Cardiac muscle cell (in vitro differentiated cells and primary cell): ENCODE measurements at regions not wholly inside any gene's neighbourhood (a gene's known extent, or its start where the extent isn't known, plus 50 kb on each side); places are given as distances from the start of the nearest gene placed in this dataset.

Experiments
- DNase-seq, 2 donors: peaks; one replicate each; pipeline versions ENCODE4 v3.0.0 to v3.0.0-alpha.2; 2010 to 2017; ENCODE audit warnings: low read depth in 1 of 2, low spot score in 1 of 2
- H3K27ac ChIP-seq: fragments of 200-600 bp; sonication (generic); 2 replicates; pipeline ENCODE4 v1.5.1; 2016
- H3K27me3 ChIP-seq: fragments of 200-600 bp; sonication (generic); 2 replicates; pipeline ENCODE4 v1.6.0; 2016; ENCODE audit warnings: control low read depth
- H3K36me3 ChIP-seq: fragments of 200-600 bp; sonication (generic); 2 replicates; pipeline ENCODE4 v1.5.1; 2016; ENCODE audit warnings: control low read depth
- H3K4me1 ChIP-seq: fragments of 200-600 bp; sonication (generic); 2 replicates; pipeline ENCODE4 v1.8.1; 2017; ENCODE audit warnings: low read depth, mild to moderate bottlenecking, mixed run types
- H3K4me3 ChIP-seq: fragments of 200-600 bp; sonication (generic); 2 replicates; pipeline ENCODE4 v1.5.1; 2016; ENCODE audit warnings: mild to moderate bottlenecking
- H3K9me3 ChIP-seq: fragments of 200-600 bp; sonication (generic); 2 replicates; pipeline ENCODE4 v1.5.1; 2017; ENCODE audit warnings: low read depth, mild to moderate bottlenecking, control low read depth
- CTCF ChIP-seq: IDR thresholded peaks from 2 replicates; pipeline ENCODE4 v1.5.1; 2012; ENCODE audit warnings: low read depth, mild to moderate bottlenecking, low read length

- H3K36me3 ChIP-seq, result no peaks in the 10 kb centered on the region
- peaks cover 3% of the 10 kb centered on the region for H3K4me1 ChIP-seq
- H3K27me3 ChIP-seq, result peaks cover 93% of the 10 kb centered on the region
- H3K27ac ChIP-seq, result no peak within 1 kb of the TSS
- TF ChIP-seq CTCF, result no peak
- no peaks in the 10 kb centered on the region for H3K9me3 ChIP-seq
- DNase-seq, result peak in 1 of 2 donors; percentile 59
- peak within 1 kb of the TSS; percentile 39 for H3K4me3 ChIP-seq
Observed at GRCh38 chr9:29213417-29214153, 1640.3 kb upstream of the C9orf72 start, which contains the start of gene LINGO2. Gene LINGO2, minus strand, starts transcription at chr9:29213601.

DNA sequence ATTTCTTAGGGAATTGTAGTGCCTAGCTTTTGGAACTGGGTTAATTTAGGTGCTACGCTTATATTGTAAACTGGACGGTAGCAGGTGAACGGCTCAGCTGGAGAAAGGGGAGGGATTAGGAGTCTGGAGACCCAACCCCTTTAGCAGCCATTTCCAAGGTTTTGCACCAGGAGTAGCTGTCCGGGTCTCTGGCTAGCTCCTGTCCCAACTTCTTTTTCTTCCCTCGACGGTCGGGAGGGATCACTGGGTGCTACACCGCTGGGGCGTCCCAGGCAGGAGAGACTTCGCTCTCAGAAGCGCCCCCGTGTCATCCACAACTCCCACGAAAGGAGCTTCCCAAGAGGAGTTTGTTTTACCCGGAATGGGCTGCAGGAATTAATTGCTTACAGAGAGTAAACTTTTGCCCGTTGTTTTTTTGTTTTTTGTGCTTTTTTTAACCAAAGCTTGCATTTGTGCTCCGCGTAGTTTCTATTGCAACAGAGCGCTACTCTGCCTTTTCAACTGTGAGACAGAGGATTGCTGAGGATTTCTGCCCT lies 1640.9 kb upstream of the C9orf72 start:
- Histone ChIP-seq H3K4me1 (peaks cover 3% of the 10 kb centered on the region), H3K9me3 (no peaks in the 10 kb centered on the region), H3K27me3 (peaks cover 87% of the 10 kb centered on the region), H3K36me3 (no peaks in the 10 kb centered on the region), H3K4me3 (peak overlapping the region; percentile 39), H3K27ac (no peak overlapping the region)
- peak; percentile 1 to 76 for DNase-seq
- TF ChIP-seq CTCF, result no peak

- DNase-seq, result peak in 1 of 2 donors; percentile 18
- no peak for TF ChIP-seq CTCF
- H3K4me3 ChIP-seq, result peak overlapping the region; percentile 39
- H3K4me1 ChIP-seq, result peaks cover 3% of the 10 kb centered on the region
- H3K27me3 ChIP-seq, result peaks cover 81% of the 10 kb centered on the region
- H3K27ac ChIP-seq, result no peak overlapping the region
- no peaks in the 10 kb centered on the region for H3K9me3 ChIP-seq
- no peaks in the 10 kb centered on the region for H3K36me3 ChIP-seq
Observed at GRCh38 chr9:29214690-29215253, 1641.5 kb upstream of the C9orf72 start.

- Histone ChIP-seq H3K27me3 (peaks cover 65% of the 10 kb centered on the region), H3K36me3 (no peaks in the 10 kb centered on the region), H3K4me3 (no peak overlapping the region), H3K27ac (no peak overlapping the region), H3K9me3 (no peaks in the 10 kb centered on the region), H3K4me1 (no peaks in the 10 kb centered on the region)
- no peak for TF ChIP-seq CTCF
- no peak for DNase-seq
Observed at GRCh38 chr9:29217966-29218365, 1644.7 kb upstream of the C9orf72 start.

- H3K36me3 ChIP-seq, result no peaks in the 10 kb centered on the region
- TF ChIP-seq CTCF, result no peak
- no peak overlapping the region for H3K27ac ChIP-seq
- H3K9me3 ChIP-seq, result no peaks in the 10 kb centered on the region
- DNase-seq, result no peak
- peaks cover 43% of the 10 kb centered on the region for H3K27me3 ChIP-seq
- no peak overlapping the region for H3K4me3 ChIP-seq
- H3K4me1 ChIP-seq, result no peaks in the 10 kb centered on the region
Observed at GRCh38 chr9:29220596-29221251, 1647.4 kb upstream of the C9orf72 start.
